Ecto neural progenitor cell (in vitro differentiated cells): ENCODE measurements at regions not wholly inside any gene's neighbourhood (a gene's known extent, or its start where the extent isn't known, plus 50 kb on each side); places are given as distances from the start of the nearest gene placed in this dataset.

ENCODE experiments used
- DNase-seq: peaks from one replicate; pipeline ENCODE4 v3.0.0-alpha.2; 2018; ENCODE audit warnings: low spot score

DNA sequence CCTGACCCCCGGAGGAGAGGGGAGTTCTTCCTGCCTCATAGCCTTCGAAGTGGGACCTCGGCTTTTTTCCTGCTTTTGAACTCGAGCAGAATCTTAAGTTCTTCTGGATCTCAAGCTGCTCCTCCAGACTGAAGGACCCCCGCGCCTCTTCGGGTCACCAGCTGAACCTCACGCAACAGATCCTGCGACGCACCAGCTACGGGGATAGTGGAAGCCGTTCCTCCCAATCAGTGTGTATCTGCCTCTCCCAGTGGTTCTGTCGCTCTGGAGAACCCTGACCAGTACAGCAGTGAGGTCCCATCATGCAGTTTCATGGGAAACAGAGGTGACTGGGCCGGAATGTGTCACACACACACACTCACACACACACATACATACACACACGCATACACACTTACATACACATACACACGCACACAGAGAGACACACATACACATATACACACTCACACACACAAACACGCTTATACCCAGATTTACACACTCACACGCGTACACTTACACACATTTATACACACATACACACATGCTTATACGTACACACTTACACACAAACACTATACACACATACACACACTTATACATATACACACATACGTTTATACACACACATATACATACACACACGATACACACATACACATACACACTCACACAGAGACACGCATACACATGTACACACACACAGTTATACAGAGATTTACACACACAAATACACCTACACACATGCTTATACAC lies 170.0 kb downstream of the TTLL2 start:
- DNase-seq, result no peak

DNA sequence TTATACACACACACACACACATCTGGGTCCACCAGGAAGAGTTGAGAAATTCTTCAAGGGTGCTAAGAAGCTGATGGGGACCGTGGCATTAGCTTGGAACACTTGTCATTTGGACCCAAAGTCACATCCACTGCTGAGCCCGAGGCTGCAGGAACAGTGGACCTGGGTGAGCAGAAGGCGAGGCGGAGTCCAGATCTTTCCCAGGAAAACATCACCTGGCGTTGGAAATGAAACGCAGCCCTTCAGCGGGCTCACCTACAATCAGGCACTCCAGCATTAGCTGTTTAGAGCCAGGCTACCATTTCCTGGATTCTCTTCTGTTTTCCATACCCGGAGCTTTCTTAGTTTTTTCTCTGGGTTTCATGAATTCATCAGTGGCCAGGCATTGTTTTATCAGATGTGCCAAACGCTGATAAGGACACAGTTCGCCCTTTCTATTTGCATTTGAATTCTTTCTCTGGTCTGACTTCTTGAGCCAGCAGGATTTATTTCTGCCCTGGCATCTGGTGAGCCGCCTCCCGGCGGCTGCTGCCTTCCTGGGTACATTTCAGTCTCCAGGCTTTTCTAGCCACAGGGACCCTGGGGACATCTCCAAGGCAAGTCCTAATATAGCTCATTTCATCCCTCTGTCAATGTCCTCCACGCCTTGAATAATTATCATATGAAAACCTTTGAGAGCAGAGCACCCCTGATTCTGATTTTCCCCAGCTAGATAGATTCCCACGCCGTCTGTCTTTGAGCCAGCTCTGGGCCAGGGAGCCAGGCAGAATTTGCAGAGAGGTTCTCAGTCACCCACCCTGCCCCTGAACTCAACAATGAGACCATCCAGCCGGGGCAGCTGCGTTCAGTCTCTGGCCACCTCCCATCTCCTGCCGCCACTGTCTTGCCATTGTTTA lies 170.9 kb downstream of the TTLL2 start:
- peak; percentile 44 for DNase-seq

DNA sequence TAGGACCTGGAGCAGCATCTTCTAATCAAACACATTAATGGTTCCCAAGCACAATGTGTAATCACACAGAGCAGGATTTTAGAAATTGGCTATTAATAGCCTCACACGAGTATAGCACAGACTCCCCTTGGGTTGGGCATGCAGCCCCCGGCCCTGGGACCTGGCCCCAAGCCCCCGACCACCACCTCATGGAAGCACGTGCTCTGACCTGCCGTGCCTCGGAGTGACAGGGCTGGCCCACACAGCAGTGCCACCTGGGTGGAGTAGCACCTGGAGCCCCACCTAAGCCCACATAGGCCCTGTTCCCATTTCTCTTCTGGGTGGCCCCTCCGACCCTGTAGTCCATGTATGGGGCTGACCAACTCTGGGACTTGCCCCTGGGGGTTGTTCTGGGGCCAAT lies 171.8 kb downstream of the TTLL2 start:
- no peak for DNase-seq

DNA sequence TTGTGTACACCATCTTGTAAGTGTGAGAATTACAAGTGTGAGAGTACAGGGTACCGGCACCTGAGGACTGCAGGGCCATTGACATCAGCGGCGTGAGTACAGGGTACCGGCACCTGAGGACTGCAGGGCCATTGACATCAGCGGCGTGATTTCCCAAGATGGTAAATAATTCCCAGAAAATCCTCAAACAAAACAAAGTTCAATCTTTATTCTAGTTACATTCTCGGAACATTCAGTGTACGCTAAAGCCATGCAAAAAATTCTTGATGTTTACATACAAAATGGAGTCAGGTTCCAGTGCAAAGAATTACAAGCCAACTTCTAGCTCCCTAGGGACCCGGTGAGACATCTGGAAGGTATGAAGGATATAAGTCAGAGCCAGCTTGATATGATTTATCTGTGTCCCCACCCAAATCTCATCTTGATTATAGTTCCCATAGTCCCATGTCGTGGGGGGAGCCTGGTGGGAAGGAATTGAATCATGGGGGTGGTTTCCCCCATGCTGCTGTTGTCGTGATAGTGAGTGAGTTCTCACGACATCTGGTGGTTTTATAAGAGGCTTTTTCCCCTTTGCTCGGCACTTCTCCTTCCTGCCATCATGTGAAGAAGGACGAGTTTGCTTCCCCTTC lies 172.7 kb downstream of the TTLL2 start:
- DNase-seq, result no peak

DNA sequence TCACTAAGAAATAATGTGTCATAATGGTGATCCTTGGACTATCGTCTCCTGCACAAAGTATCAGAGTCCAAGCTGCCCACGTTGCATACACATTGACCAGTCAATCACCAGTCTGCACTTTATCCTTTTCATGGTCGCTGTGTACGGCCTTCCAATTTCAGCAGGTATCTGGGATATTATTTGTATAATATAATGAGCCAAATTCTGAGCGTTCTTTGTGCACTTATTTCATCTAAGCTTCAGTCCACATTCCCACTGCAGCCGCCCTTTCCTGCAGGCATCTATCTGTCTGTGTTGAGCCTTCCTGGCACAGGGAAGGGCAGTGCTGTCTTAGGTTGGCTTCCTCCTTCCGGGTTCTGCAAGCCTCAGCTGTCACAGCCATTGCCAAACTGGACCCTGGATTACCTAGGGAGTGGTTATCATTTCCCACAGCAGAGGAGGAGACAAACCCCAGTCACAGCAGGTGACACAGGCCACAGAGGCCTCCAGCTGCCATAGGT lies 174.3 kb downstream of the TTLL2 start:
- DNase-seq, result no peak

DNA sequence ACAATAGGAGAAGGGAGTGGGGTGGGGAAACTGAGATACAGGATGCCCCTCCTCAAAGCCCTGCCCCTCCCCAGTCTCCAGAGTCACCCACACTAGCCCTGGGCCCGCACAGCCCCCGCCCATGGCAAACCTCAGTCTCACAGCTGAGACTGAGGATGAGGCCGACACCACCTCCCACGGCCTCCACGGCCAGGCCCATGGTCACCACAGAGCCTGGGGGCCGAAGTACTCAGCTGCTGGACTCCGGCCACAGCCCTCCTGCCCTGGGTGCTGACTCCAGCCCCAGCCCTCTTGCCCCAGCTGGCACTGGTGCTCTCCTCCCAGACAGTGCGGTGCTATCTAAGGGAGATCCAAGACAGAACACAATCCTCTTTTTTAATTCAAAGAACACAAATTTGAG lies 176.1 kb downstream of the TTLL2 start:
- DNase-seq, result no peak

DNA sequence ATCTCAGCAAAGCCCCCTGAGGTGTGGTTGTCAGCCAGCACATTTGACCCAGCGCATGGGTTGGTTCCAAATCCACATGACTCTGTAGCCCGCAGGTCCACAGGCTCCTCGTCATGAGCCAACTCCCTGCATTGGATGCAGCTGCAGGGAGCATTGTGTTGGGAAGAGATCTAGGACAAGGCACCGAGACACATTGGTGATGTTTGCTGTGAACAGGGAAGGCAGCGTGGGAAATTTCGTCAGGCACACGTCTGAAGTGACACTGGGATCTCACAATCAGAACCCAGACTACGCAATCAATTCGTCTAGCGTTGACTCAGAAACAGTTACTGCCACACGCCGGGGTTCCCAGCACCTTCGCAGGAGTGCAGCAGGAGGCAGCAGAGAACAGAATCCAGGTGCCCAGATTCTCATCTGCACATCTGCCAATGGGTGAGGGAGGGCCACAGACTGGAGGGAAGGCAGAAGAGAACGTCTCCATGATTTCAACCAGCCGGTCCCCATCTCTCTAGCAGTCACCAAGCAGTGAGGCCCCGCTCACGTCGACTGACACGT lies 177.0 kb downstream of the TTLL2 start:
- DNase-seq, result no peak

DNA sequence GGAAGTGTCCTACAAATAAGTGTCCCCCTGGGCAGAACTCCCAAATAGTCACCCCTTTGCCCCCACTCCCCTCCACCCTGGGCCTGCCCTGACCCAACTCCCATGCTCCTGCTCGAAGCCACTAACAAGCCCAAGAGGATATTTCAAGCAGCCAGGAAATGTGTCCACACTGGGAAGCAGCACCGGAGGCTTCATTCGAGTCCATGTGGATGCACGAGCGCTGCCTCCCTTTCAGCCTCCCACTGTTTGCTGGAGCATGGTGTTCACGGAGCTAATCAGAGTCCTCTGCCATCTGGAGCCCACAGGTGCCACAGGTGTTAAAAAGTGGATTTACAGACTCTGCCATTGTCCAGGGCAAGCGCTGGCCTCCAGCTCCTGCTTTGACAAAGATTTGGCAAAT lies 177.6 kb downstream of the TTLL2 start:
- no peak for DNase-seq

DNA sequence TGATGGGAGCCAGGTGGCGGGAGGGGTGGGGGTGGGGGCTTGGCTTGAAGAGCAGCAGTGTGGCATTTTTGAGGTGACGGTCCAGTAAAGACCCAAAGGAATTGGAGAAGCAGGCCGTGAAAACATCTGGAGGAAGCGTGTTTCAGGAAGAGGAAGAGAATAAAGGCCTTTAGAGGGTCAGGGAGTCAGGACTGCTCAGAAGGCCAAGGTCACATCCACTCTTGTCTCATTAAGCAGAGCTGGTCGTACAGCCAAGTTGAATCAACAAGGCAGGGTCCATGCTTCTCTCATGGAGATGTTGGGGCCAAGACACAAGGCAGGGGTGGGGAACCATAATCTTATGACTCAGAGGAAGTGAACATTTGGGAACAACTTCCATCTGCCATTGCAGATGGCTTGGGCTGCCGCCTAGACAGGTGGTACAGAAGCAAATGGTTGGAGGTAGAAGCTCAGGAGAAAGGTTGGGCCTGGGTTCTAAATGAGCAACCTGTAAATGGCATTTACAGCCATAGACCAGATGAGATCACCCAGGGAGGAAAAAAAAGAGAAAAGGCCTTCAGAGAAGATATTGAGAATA lies 179.6 kb downstream of the TTLL2 start:
- no peak for DNase-seq

DNA sequence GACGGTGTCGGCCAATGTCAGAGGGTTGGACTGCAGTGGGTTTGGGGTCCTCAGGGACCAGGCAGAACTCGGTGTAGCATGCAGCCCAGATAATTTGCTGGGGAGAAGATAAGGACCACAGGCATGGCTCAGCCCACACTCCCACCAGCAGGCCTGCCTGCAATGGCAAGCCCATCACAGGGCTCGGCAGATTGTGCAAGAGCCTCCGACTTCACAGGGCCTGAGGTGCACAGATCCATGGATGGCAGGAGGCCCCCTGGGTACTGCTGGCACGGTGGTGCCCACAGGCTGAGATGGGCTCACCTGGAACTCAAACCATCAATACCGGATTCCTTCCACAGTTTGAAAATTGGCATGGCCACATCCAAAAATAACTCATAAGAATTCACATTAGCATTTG lies 180.3 kb downstream of the TTLL2 start:
- no peak for DNase-seq

DNA sequence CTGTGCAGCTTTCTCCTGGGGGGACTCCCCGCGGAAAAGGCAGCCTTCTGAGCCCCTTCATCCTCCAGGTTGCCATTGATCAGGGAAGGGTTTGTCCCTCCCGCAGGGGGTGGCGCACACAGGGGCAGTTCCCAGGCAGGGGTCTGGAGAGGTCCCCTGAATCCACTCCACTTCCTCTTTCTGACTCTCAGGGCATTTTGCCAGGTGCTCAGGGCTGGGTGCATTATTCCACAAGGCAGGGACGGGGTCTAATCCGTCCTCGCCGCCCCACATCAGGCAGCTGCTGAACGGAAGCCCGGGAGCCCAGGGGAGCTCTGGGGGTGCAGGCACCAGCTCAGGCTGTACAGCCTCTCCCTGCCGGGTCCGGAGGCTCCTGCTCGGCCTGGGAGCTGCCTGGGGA lies 180.9 kb downstream of the TTLL2 start:
- DNase-seq, result no peak

DNA sequence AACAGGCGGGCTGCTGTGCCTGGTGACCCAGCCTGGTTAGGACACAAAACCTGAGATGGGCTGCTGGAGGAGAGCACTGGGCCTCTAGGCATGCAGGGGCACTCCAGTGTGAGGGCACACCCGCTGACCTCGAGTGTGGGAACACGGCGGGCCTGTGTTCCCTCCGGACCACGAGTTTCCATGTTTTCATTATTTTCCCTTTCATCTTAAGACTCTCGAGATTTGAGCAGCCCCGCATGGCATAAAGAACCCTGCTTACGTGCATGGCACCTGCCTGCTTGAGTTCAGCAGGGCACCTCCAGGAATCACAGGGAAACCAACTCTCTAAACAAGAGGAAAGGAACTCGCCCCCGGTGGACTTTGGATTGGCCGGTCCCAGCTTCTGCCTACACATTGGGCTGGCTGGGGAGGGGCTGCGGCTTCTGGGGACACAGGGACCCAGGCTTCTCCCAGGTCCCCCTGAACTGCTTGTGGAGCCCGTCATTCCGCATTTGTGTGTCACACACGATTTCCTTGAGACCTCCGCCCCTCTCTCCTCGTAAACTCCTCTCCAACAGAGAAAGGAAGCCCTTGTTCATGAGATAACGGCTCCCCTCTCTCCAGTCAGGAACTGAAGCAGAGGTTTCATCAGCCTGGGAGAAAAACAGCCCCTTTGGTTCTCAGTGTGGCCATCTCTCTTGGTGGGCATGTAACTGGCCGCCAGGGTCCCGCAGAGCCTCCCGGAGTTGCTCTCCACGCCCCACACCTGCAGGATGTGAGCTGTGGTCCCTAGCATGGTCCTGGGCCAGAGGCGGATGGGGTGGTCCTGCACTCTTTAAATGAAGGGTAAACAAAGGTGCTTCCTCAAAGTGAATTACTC lies 181.8 kb downstream of the TTLL2 start:
- no peak for DNase-seq

DNA sequence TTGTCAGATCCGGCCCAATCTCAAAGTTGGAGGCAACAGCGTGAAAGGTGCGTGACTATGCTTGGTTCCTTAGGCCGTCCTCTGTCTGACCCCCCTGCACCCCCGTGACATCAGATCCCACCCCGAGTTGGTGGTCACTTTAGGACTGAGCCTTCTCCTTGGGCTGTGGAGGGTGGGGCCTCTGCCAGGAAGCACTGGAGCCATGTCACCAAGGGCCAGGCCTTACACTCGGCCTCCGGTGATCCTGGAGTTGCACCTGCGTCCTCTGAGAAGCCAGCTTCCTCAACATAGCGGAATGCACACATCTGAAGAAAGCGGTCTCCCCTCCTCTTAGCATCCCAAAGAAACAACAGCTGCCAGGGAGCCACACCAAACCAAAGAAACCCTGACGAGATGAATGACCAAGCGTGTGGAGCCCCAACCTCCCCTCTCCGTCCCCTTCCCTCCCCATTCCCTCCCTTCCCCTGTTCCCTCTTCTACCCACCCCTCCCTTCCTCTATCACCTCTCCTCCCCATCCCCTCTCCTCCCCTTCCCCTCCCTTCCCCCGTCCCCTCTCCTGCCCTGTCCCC lies 182.6 kb downstream of the TTLL2 start:
- no peak for DNase-seq

DNA sequence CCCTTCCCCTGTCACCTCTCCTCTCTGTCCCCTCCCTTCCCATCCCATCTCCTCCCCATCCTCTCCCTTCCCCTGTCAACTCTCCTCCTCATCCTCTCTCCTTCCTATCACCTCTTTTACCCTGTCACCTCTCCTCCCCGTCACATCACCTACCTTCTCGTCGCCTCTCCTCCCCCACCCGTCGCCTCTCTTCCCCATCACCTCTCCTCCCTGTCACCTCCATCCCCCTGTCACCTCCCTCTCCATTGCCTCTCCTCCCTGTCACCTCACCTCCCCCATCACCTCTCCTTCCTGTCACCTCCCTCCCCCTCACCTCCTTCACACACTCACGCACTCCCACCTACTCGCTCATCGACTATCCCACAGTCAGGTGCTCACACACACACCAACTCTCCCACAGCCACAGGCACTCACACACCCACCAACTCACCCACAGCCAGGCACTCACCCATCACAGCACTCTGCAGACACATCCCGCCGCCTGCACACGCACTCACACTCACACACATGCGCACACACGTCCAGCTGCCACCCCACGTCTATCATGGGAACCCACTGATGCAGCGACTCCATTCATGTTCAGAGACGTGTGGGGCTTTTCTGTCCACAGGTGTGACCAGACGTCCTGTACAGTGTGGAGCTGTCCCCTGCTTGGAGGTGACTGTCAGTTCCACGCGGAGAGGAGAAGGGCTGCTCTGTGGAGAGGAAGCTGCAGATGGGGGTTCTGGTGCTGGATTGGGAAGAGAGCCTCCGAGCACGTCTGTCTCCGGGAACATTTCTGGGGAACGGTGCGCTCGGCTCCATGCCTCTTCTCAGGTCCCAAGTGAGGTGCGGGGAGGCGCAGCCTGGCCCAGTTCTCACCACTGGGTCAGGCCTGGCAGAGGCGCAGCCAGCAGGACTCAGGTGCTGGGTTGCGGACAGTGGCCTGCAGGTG lies 184.3 kb downstream of the TTLL2 start:
- DNase-seq, result no peak

DNA sequence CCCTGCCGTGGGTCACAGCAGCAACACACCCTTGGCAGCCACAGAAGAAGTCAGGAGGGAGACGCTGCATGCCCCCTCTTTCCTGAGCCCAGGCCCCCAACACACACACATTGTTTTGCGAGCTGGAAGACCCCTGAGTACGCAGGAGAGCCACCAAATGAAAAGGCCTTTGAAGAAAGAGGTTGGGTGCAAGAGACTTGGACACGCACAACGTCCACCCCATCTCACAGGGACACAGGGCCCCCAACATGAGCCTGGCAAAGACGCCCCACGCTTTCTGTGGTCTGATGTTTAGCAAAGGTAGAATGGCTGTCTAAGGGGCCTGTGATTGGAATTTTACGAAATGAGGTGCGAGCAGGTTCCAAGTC lies 185.0 kb downstream of the TTLL2 start:
- no peak for DNase-seq

DNA sequence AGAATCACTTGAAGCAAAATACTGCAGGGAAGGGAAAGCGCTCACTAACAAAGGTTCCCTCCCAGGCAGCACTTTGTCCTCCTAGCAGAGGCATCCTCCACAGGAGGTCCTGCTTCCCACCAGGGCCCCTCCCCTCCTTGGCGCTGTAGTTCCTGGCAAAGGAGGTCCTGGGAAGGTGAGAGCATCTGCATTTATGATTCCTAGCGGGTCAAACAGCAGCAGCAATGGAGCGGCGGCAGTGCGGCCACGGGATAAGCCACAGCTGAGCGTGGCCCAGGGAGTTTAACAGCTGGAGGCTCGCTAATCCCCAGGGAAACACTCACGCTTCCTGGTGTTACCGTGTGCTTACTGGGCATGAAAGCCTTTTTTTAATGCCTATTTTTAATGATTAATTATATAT lies 185.8 kb downstream of the TTLL2 start:
- DNase-seq, result no peak

DNA sequence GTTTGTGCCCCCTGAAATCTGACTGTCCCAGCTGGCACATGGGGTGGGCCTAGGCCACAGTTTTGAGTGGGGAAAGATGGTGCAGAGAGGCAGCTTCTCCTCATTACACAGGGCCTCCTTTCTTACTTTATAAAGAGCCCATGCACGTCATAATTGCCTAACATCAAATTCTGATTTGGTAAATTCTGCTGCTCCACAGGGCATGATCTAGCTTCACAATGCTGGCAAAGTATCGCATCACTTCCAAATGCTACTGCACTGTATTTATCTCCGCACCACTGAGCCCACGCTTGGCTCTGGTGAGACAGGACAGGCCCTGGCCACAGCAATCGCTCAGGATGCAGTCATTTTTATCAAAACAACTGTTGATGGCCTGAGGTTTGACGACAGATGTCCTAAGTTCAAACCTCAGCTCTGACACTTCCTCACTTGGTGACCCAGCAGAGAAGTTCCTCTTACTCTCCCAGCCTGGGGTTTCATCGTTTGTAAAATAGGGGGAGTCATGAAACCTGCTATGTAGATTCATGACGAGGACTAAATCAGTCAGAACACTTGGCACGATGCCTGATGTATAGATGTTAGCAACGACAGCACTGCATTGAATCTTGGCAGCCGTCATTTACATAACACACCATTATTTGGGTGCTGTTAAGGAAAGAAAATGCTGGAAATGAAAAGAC lies 187.9 kb downstream of the TTLL2 start:
- no peak for DNase-seq

DNA sequence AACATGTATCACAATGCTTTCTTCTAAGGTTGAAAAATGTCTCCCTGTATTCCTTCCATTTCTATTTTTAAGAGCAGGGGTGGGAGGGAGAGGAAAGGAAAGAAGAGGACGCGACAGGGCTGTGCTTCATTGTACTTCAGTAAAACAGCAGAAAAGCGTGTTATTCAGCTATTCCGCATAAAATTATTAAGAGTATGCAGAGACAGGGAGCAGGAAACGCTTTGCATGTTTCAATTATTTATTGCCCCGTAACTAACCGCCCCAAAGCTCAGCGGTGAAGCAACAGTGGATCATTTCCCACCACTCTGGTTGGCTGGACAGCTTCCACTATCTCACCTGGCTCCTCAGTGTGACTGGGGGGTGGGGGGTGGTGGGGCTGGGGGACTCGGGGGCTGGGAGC lies 188.9 kb downstream of the TTLL2 start:
- no peak for DNase-seq

DNA sequence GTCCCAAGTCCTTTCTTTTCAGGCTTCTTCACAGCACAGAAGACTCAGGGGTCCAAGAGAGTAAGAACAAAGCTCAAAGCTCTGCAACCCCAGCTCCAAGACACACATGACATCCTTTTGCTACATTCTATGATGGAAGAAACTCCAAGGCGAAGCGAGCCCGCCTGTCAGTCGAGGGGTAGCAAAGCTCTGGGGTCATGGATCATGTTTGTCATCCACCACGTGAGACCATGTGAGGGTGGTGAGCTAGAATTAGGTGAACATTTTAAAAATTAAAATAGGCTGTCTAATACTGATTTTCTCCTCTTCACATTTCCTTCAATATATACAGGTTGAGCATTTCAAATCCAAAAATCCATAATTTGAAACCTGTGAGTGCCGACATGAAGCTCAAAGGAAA lies 189.6 kb downstream of the TTLL2 start:
- DNase-seq, result no peak
